CD4-positive, CD25-positive, alpha-beta regulatory T cell (primary cell): ENCODE measurements at regions not wholly inside any gene's neighbourhood (a gene's known extent, or its start where the extent isn't known, plus 50 kb on each side); places are given as distances from the start of the nearest gene placed in this dataset.
"Not testable (repeated sequence)": the region's sequence is repeated elsewhere in the genome, so short reads cannot be mapped to it uniquely, and the experiment has no call there.

ENCODE experiments used
- ATAC-seq, 2 donors: fragments of 150-1000 bp; cut with Tn5 transposase; one replicate each; pipeline ENCODE4 v1.10.0; 2021; ENCODE audit warnings: low read depth in 2 of 2, moderate number of reproducible peaks in 2 of 2, moderate library complexity in 1 of 2
- DNase-seq, 3 donors: peaks; one replicate each; pipeline versions ENCODE4 v3.0.0 to v3.0.0-alpha.2; 2012 to 2022; ENCODE audit warnings: mixed read lengths in 1 of 3
- H3K27ac ChIP-seq: one replicate; pipeline ENCODE4 v1.7.0; 2013; ENCODE audit warnings: mild to moderate bottlenecking, low read length; ENCODE audit not compliant: insufficient read depth, poor library complexity, severe bottlenecking
- H3K27me3 ChIP-seq: one replicate; pipeline ENCODE4 v1.7.0; 2013; ENCODE audit warnings: low read length; ENCODE audit not compliant: control insufficient read depth, insufficient read depth
- H3K36me3 ChIP-seq: one replicate; pipeline ENCODE4 v1.7.0; 2013; ENCODE audit warnings: mild to moderate bottlenecking, low read length, moderate library complexity; ENCODE audit not compliant: control insufficient read depth, insufficient read depth
- H3K4me1 ChIP-seq: 2 replicates; pipeline ENCODE4 v1.7.0; 2013; ENCODE audit warnings: mild to moderate bottlenecking, low read length; ENCODE audit not compliant: insufficient read depth, control insufficient read depth, poor library complexity, severe bottlenecking
- H3K4me3 ChIP-seq: one replicate; pipeline ENCODE4 v1.7.0; 2013; ENCODE audit warnings: low read depth, mild to moderate bottlenecking, low read length, moderate library complexity
- H3K9me3 ChIP-seq, 2 experiments: 1 replicate in 1 of 2; 2 replicates in 1 of 2; pipeline ENCODE4 v1.7.0; 2013; ENCODE audit warnings: low read length in 2 of 2, mild to moderate bottlenecking in 1 of 2, moderate library complexity in 1 of 2; ENCODE audit not compliant: control insufficient read depth in 2 of 2
- H3K27ac Mint-ChIP-seq, 3 donors: one replicate each; pipeline ENCODE4 v1.8.0; 2020 to 2022; ENCODE audit warnings: mild to moderate bottlenecking in 3 of 3, mixed read lengths in 3 of 3, moderate library complexity in 2 of 3
- H3K27me3 Mint-ChIP-seq: one replicate; pipeline ENCODE4 v1.8.0; 2022; ENCODE audit warnings: mild to moderate bottlenecking, mixed read lengths
- H3K36me3 Mint-ChIP-seq: one replicate; pipeline ENCODE4 v1.8.0; 2020; ENCODE audit warnings: mixed read lengths
- H3K4me1 Mint-ChIP-seq, 4 donors: one replicate each; pipeline ENCODE4 v1.8.0; 2020 to 2022; ENCODE audit warnings: mixed read lengths in 4 of 4, mild to moderate bottlenecking in 1 of 4
- H3K4me3 Mint-ChIP-seq, 4 donors: one replicate each; pipeline ENCODE4 v1.8.0; 2020 to 2022; ENCODE audit warnings: mild to moderate bottlenecking in 4 of 4, mixed read lengths in 4 of 4, moderate library complexity in 3 of 4
- H3K9me3 Mint-ChIP-seq, 7 donors: one replicate each; pipeline ENCODE4 v1.8.0; 2020 to 2022; ENCODE audit warnings: mixed read lengths in 7 of 7, mild to moderate bottlenecking in 3 of 7, moderate library complexity in 2 of 7

DNA sequence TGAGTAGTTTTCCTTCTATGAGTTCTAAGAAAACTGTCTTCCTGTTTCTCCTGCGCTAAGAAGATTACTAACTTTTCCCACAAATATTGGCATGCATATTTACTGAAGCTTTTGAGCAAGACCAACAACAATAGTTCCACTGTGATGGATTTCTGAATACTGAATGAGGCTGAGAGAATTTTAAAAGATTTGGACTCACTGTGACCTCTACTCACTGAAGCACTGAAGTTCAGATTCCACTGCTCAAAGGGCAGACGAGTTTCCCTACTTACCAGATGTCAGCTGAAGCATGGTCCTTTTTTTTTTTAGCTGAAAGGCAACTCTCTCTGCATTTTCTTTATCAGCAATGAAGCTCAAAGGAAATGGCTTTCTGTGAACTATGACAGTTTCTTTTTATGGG lies 718.5 kb downstream of the RFPL4B start:
- Mint-ChIP-seq H3K27ac (no peak overlapping the region), H3K27me3 (no peaks in the 10 kb centered on the region), H3K4me3 (no peak overlapping the region), H3K36me3 (no peaks in the 10 kb centered on the region), H3K4me1 (no peaks in the 10 kb centered on the region), H3K9me3 (peaks cover 0 to 7% (median 3%) of the 10 kb centered on the region in 7 donors)
- Histone ChIP-seq H3K27ac (no peak overlapping the region), H3K9me3 (no peaks in the 10 kb centered on the region), H3K4me3 (no peak overlapping the region), H3K36me3 (no peaks in the 10 kb centered on the region), H3K4me1 (no peaks in the 10 kb centered on the region), H3K27me3 (no peaks in the 10 kb centered on the region)
- ATAC-seq (no peak), DNase-seq (no peak)

DNA sequence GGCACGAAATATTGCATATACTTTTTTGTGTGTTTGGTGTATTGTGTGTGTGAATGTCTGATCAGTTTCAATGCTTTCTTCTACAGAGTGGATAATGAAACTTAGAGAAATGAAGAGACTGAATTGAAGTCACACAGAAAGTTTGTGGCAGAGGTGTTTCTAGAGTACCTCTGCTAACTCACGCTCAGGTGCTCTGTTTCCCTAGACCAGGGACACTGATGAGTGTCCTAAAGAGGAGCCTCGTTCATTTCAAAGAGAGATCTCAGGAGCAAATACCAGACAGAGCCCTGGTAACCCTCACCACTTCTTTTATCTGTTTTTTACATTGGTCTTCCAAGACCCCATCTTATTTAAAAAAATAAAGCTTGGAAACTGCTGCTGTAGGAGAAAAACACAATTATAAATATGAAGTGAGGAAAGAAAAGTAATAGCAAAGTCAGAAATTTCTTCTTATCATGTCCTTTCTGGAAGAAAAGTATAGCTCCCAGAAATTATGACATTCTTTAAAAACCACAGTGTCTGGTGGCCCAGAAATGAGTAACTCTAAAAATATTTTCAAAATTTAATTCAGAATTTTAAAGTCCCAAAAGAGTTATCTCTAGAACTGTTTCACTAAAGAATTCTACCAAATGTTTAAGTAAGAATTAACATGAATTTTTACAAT lies 720.6 kb downstream of the RFPL4B start:
- Histone ChIP-seq H3K27me3 (no peaks in the 10 kb centered on the region), H3K4me1 (no peaks in the 10 kb centered on the region), H3K27ac (no peak overlapping the region), H3K4me3 (no peak overlapping the region), H3K36me3 (no peaks in the 10 kb centered on the region), H3K9me3 (no peaks in the 10 kb centered on the region)
- Mint-ChIP-seq H3K27me3 (no peaks in the 10 kb centered on the region), H3K36me3 (no peaks in the 10 kb centered on the region), H3K27ac (no peak overlapping the region), H3K9me3 (peaks cover 0 to 7% (median 3%) of the 10 kb centered on the region in 7 donors), H3K4me3 (no peak overlapping the region), H3K4me1 (no peaks in the 10 kb centered on the region)
- DNase-seq (no peak), ATAC-seq (no peak)

DNA sequence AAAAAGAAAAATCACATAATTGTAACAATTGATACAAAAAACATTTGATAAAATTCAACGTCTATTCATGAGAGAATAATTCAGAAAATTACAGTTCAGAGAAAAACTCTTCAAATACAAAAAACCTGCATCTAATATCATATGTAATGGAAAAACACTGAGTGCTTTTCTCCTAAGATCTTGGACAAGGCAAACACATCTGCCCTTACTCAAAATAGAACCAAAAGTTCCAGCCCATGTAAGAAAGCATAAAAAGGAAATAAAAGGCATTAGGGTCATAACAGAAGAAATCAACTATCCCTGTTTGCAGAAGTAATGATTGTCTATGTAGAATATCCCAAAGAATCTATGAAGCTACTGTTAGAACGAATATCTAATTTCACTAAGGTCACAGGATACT lies 721.4 kb downstream of the RFPL4B start:
- H3K9me3 ChIP-seq: no peaks in the 10 kb centered on the region
- no peaks in the 10 kb centered on the region for H3K27me3 ChIP-seq
- Mint-ChIP-seq H3K4me3 (no peak overlapping the region), H3K27ac (no peak overlapping the region), H3K27me3 (no peaks in the 10 kb centered on the region), H3K36me3 (no peaks in the 10 kb centered on the region), H3K4me1 (no peaks in the 10 kb centered on the region), H3K9me3 (peaks cover 0 to 7% (median 0%) of the 10 kb centered on the region in 7 donors)
- H3K4me3 ChIP-seq: no peak overlapping the region
- DNase-seq: no peak
- H3K27ac ChIP-seq: no peak overlapping the region
- ATAC-seq: no peak
- H3K4me1 ChIP-seq: no peaks in the 10 kb centered on the region
- H3K36me3 ChIP-seq: no peaks in the 10 kb centered on the region

DNA sequence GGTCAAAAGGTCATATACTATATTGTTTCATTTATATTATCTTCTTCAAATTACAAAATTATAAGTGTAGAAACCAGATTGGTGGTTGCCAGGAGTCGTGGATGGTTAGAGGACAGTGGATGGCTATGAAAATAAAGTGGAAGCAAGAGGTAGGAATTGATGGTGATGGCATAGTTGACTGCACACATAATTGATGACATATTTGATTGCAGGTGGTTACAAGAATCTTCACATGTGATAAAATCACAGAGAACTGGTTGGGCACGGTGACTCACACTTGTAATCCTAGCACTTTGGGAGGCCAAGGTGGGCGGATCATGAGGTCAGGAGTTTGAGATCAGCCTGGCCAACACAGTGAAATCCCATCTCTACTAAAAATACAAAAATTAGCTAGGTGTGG lies 723.6 kb downstream of the RFPL4B start:
- H3K27me3 ChIP-seq, H3K36me3 Mint-ChIP-seq, H3K9me3 ChIP-seq, H3K27ac Mint-ChIP-seq, H3K4me3 ChIP-seq, H3K27me3 Mint-ChIP-seq, H3K9me3 Mint-ChIP-seq, H3K27ac ChIP-seq, H3K4me3 Mint-ChIP-seq, DNase-seq, H3K4me1 ChIP-seq, H3K36me3 ChIP-seq, ATAC-seq, H3K4me1 Mint-ChIP-seq: not testable (repeated sequence)

DNA sequence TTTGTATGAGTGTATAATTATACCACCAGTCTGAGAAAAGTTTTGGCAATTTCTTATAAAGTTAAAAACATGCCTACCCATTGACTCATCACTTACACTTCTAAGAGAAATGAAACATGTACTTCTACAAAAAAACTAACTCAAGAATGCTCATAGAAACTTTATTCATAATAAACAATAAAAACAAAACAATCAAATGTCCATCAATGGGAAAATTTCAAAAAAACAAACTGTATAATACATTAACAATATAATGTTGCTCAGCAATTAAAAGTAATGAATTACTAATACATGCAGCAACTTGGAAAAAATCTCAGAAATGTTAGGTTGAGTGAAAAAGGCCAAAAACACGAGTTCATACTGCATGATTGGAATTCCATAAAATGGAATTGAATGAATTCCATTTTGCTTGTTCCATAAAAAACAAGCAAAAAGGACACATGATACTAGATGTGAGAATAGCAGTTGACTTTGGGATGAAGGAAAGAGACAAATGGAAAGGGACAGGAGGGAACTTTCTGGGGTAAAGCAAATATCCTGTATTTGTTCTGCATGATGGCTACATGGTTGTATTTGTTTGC lies 726.6 kb downstream of the RFPL4B start:
- no peaks in the 10 kb centered on the region for H3K27me3 ChIP-seq
- no peaks in the 10 kb centered on the region for H3K27me3 Mint-ChIP-seq
- no peak overlapping the region for H3K4me3 Mint-ChIP-seq
- no peak overlapping the region for H3K4me3 ChIP-seq
- H3K36me3 Mint-ChIP-seq: no peaks in the 10 kb centered on the region
- H3K9me3 Mint-ChIP-seq: peaks cover 0 to 10% (median 5%) of the 10 kb centered on the region in 7 donors
- no peak overlapping the region for H3K27ac ChIP-seq
- H3K4me1 Mint-ChIP-seq: no peaks in the 10 kb centered on the region
- H3K9me3 ChIP-seq: no peaks in the 10 kb centered on the region
- H3K27ac Mint-ChIP-seq: peak overlapping the region in 1 of 3 donors; percentile 49
- DNase-seq (no peak), ATAC-seq (no peak)
- no peaks in the 10 kb centered on the region for H3K4me1 ChIP-seq
- no peaks in the 10 kb centered on the region for H3K36me3 ChIP-seq

DNA sequence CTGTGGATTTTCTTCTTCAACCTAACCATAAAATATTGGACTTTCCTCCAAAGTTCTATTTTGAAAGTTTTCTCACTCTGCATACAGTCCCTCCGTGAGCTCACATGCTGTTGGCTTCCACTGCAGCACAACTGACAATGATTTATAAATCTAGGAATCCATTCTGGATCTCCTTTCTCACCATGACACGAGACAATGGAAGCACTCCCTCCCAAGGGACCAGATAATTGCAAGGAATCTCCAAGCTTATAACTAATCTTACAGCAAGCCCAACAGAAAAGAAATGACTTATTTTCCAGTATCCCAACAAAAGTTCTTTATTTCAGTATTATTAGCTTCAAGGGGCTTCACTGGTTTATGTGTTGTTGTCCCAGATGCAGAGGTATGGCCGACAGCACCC lies 729.0 kb downstream of the RFPL4B start:
- H3K4me3 Mint-ChIP-seq: no peak overlapping the region
- H3K27me3 ChIP-seq: no peaks in the 10 kb centered on the region
- ATAC-seq: no peak
- no peaks in the 10 kb centered on the region for H3K36me3 ChIP-seq
- peaks cover 0 to 8% (median 3%) of the 10 kb centered on the region in 7 donors for H3K9me3 Mint-ChIP-seq
- H3K27ac Mint-ChIP-seq: no peak overlapping the region
- no peaks in the 10 kb centered on the region for H3K4me1 ChIP-seq
- no peaks in the 10 kb centered on the region for H3K27me3 Mint-ChIP-seq
- H3K27ac ChIP-seq: no peak overlapping the region
- no peaks in the 10 kb centered on the region for H3K36me3 Mint-ChIP-seq
- H3K9me3 ChIP-seq: no peaks in the 10 kb centered on the region
- no peaks in the 10 kb centered on the region for H3K4me1 Mint-ChIP-seq
- no peak overlapping the region for H3K4me3 ChIP-seq
- no peak for DNase-seq

DNA sequence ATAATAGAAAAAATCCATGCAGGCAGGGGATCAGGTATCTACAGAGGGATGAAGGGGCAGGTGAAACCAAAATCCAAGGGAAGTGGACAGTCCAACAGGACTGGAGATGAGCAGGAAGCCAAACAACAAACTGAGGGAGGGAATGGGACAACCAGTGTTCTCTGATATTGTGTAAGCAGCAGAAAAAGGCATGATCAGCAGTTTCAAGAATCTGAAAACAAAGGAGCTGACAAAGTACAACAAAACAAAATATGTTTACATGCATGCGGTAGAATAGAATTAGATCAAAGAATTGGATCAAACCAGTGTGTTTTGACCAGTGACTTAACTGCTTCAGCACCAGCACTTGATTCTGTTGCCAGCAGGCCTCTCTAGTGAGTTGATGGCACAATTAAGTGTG lies 729.7 kb downstream of the RFPL4B start:
- H3K9me3 Mint-ChIP-seq: peaks cover 0 to 8% (median 3%) of the 10 kb centered on the region in 7 donors
- H3K4me3 Mint-ChIP-seq: no peak overlapping the region
- Histone ChIP-seq H3K4me1 (no peaks in the 10 kb centered on the region), H3K27me3 (no peaks in the 10 kb centered on the region), H3K36me3 (no peaks in the 10 kb centered on the region), H3K27ac (no peak overlapping the region), H3K4me3 (no peak overlapping the region), H3K9me3 (no peaks in the 10 kb centered on the region)
- H3K27me3 Mint-ChIP-seq: no peaks in the 10 kb centered on the region
- DNase-seq: no peak
- H3K4me1 Mint-ChIP-seq: no peaks in the 10 kb centered on the region
- no peak overlapping the region for H3K27ac Mint-ChIP-seq
- no peaks in the 10 kb centered on the region for H3K36me3 Mint-ChIP-seq
- ATAC-seq: no peak

DNA sequence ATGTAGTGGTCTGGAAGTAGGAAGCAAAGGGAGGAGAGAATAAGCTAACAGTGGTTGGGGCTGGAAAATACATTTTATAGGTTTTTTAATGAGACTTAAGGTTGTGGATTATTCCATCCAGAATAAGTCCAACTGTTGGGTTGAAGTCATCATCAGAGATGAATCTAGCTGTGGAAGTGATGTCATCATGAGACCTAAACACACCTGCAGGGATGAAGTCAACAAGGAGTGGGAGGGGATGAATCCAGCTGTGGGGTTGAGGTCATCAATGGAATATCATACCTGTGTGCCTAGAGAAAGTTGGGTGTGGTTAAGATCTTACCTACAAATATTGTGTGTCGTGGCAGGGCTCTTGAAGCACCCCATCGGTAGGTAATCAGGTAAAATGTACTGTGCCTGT lies 730.7 kb downstream of the RFPL4B start:
- H3K27ac ChIP-seq: no peak overlapping the region
- Mint-ChIP-seq H3K27me3 (no peaks in the 10 kb centered on the region), H3K27ac (no peak overlapping the region), H3K4me1 (no peaks in the 10 kb centered on the region), H3K9me3 (peaks cover 0 to 8% (median 3%) of the 10 kb centered on the region in 7 donors), H3K36me3 (no peaks in the 10 kb centered on the region), H3K4me3 (no peak overlapping the region)
- H3K27me3 ChIP-seq: no peaks in the 10 kb centered on the region
- no peak overlapping the region for H3K4me3 ChIP-seq
- no peaks in the 10 kb centered on the region for H3K4me1 ChIP-seq
- DNase-seq (no peak), ATAC-seq (no peak)
- H3K36me3 ChIP-seq: no peaks in the 10 kb centered on the region
- no peaks in the 10 kb centered on the region for H3K9me3 ChIP-seq
